Aorta (tissue), 5 donors: ENCODE measurements at regions not wholly inside any gene's neighbourhood (a gene's known extent, or its start where the extent isn't known, plus 50 kb on each side); places are given as distances from the start of the nearest gene placed in this dataset.

Experiments
- ATAC-seq: fragments of 200-7000 bp; cut with Tn5 transposase; one replicate; pipeline ENCODE4 v1.9.1; 2022; ENCODE audit warnings: moderate library complexity; ENCODE audit not compliant: low FRiP score
- DNase-seq, 2 donors: peaks; one replicate each; pipeline ENCODE4 v3.0.0-alpha.2; 2020
- H3K27ac ChIP-seq, 2 donors: one replicate each; pipeline ENCODE4 v1.5.1; 2013; ENCODE audit warnings: low read length in 2 of 2, mild to moderate bottlenecking in 2 of 2, moderate library complexity in 2 of 2, control low read depth in 1 of 2, inconsistent platforms in 1 of 2, low read depth in 1 of 2
- H3K27me3 ChIP-seq, 2 donors: one replicate each; pipeline ENCODE4 v1.6.1; 2013; ENCODE audit warnings: control low read depth in 1 of 2, low read length in 1 of 2, mild to moderate bottlenecking in 1 of 2, moderate library complexity in 1 of 2; ENCODE audit not compliant: insufficient read depth in 2 of 2, control insufficient read depth in 1 of 2
- H3K36me3 ChIP-seq, 2 donors: one replicate each; pipeline ENCODE4 v1.6.1; 2013; ENCODE audit warnings: control low read depth in 1 of 2, low read length in 1 of 2, mild to moderate bottlenecking in 1 of 2; ENCODE audit not compliant: insufficient read depth in 2 of 2, control insufficient read depth in 1 of 2
- H3K4me1 ChIP-seq, 2 donors: one replicate each; pipeline ENCODE4 v1.6.1; 2013; ENCODE audit warnings: low read length in 2 of 2, control low read depth in 1 of 2, mild to moderate bottlenecking in 1 of 2, moderate library complexity in 1 of 2; ENCODE audit not compliant: insufficient read depth in 2 of 2, control insufficient read depth in 1 of 2
- H3K4me3 ChIP-seq, 2 donors: one replicate each; pipeline ENCODE4 v1.5.1; 2013; ENCODE audit warnings: low read length in 2 of 2, control low read depth in 1 of 2, mild to moderate bottlenecking in 1 of 2
- H3K9me3 ChIP-seq: one replicate; pipeline ENCODE4 v1.6.1; 2013; ENCODE audit warnings: mild to moderate bottlenecking, low read length; ENCODE audit not compliant: control insufficient read depth
- WGBS, 2 donors: extraction: QIAGEN DNeasy Blood & Tissue Kit; methylation state at CpG; one replicate each; pipeline ENCODE4 v1.1.7; 2013; 5-methylcytosine and 5-hydroxymethylcytosine counted together
- intact Hi-C, 2 donors: fragments of 100-400 bp; cut with DNase I; formaldehyde crosslinking; loops; one replicate each; pipeline versions ENCODE4 v1.14.2 to v1.15.0; 2022
- donor health status: healthy with polysubstance abuse.
- donor health status: Bipolar disorder and iron deficiency.
- donor health status: DM: no; HTN: no; CAD: no.
- donor health status: DM: no; HTN: no; CAD: no.
- donor health status: DM: yes; HTN: yes; CAD: no.

DNA sequence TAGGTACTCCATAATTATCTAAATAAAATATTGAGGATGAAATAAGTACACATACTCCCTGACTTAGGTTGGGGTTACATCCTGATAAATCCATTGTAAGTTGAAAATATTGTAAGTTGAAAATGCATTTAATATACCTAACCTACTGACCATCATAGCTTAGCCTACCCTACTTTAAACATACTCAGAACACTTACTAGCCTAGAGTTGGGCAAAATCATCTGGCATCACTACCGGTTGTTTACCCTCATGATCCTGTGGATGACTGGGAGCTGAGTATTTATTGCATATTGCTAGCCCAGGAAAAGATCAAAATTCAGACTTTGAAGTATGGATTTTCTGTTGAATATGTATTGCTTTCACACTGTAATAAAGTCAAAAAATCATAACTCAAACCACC is 467.3 kb downstream of the C6orf118 start:
- Histone ChIP-seq H3K4me3 (no peak overlapping the region), H3K27ac (no peak overlapping the region), H3K36me3 (no peaks in the 10 kb centered on the region), H3K9me3 (peaks cover 4% of the 10 kb centered on the region), H3K4me1 (no peaks in the 10 kb centered on the region), H3K27me3 (peaks cover 0 to 2% of the 10 kb centered on the region in 2 donors)
- 87 to 89% methylated on average over 1 of the region's 1 CpG for WGBS, 2 donors
- DNase-seq (no peak), ATAC-seq (no peak)
- intact Hi-C loops: no loop called here

DNA sequence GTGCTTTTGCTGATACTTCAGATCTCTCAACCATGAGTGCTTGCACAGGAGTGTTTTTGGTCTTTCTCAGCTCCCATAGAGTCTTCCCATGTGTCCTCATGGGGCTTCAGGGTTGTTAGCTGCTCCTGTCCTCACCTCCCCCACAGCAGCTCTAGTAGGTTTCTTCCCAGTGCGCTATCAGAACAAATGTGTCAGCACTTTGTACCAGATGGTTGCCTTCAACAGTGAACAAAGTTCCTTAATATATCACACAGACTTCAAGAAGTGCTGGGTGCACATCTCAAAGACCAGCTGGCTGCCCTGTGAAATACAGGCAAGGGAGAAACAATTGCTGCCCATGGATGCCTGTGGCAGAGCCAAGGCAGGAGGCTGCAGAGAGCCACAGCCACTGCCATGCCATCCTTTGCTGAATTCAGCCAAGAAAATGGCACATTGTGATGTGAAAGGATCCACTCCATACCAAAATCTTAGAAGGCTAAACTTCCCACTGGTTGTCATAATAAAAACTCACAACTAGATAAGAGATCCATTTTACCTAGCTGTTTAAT is 471.3 kb downstream of the C6orf118 start:
- Histone ChIP-seq H3K4me3 (no peak overlapping the region), H3K27ac (no peak overlapping the region), H3K4me1 (no peaks in the 10 kb centered on the region), H3K36me3 (no peaks in the 10 kb centered on the region), H3K9me3 (peaks cover 4% of the 10 kb centered on the region), H3K27me3 (peaks cover 0 to 2% of the 10 kb centered on the region in 2 donors)
- WGBS, 2 donors: 25 to 56% methylated on average over 1 of the region's 1 CpG
- no peak for DNase-seq
- no peak for ATAC-seq
- intact Hi-C loops: no loop called here

DNA sequence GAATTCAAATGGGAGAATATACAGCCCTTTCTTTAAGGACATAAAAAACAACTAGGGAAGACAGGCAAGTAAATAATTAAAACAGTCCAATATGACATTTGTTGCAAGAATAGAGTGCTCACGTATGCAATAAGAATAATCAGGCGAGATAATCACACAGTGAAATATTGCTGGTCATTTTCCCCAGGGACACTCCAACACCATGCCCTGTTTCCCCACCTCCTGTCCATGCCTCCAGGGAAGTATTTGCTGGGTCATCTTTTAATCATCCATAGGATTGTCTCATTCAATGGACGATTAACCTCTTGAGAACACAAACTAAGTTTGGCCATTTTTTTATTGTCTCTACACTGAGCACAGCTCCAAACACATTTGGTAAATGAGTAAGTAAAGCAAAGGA is 472.9 kb downstream of the C6orf118 start:
- H3K27me3 ChIP-seq: peaks cover 0 to 4% of the 10 kb centered on the region in 2 donors
- H3K9me3 ChIP-seq: peaks cover 4% of the 10 kb centered on the region
- WGBS, 2 donors: 86 to 87% methylated on average over 3 of the region's 3 CpGs
- DNase-seq: no peak
- H3K27ac ChIP-seq: no peak overlapping the region
- H3K4me1 ChIP-seq: no peaks in the 10 kb centered on the region
- H3K4me3 ChIP-seq: no peak overlapping the region
- ATAC-seq: no peak
- no peaks in the 10 kb centered on the region for H3K36me3 ChIP-seq
- intact Hi-C loops: no loop called here

DNA sequence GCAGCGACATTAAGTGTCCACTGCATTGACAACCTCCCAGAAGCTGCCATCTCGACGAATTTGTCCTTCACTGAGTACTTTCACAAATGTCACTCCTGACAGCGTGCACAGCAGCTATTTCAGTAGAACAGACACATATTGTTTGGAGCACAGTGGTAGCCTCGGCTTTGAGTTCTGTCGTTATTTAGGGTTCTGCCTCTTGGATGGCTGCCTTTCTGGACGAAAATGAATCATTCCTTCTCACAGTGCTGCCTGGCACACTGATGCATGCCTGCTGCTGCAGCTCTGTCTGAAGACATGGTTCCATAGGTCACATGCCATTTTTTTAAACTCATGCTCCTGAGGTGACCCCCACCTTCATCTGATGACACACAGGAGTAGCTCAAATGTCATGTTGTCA is 477.0 kb downstream of the C6orf118 start:
- intact Hi-C loops: no loop called here
- Histone ChIP-seq H3K36me3 (no peaks in the 10 kb centered on the region), H3K27ac (no peak overlapping the region), H3K4me3 (no peak overlapping the region), H3K9me3 (peaks cover 2% of the 10 kb centered on the region), H3K4me1 (no peaks in the 10 kb centered on the region), H3K27me3 (peaks cover 0 to 2% of the 10 kb centered on the region in 2 donors)
- 43 to 49% methylated on average over 7 of the region's 7 CpGs for WGBS, 2 donors
- ATAC-seq (no peak), DNase-seq (no peak)

DNA sequence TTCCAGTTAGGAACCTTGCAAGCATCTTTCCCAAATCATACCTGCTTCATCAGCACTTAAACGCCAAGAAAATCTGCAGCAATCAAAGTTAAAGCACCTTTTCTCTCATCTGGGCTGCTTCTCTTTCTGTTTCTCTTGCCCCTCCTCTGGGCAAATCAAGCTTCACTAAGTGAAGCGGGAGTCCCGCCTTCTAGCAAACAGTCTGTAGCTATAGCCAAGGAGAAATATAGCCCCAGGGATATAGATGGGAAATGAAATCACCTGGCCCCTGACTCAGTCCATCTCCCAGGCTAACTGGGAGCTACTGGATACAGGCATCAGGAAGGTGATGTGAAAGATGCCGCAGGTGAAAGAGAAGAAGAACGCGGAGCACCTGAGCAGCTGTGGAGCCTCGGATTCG is 481.9 kb downstream of the C6orf118 start:
- no peak overlapping the region for H3K4me3 ChIP-seq
- WGBS, 2 donors: 81 to 82% methylated on average over 8 of the region's 8 CpGs
- H3K36me3 ChIP-seq: no peaks in the 10 kb centered on the region
- H3K27me3 ChIP-seq: peaks cover 0 to 1% of the 10 kb centered on the region in 2 donors
- intact Hi-C loops: no loop called here
- ATAC-seq: no peak
- no peaks in the 10 kb centered on the region for H3K4me1 ChIP-seq
- peaks cover 2% of the 10 kb centered on the region for H3K9me3 ChIP-seq
- no peak for DNase-seq
- H3K27ac ChIP-seq: no peak overlapping the region

DNA sequence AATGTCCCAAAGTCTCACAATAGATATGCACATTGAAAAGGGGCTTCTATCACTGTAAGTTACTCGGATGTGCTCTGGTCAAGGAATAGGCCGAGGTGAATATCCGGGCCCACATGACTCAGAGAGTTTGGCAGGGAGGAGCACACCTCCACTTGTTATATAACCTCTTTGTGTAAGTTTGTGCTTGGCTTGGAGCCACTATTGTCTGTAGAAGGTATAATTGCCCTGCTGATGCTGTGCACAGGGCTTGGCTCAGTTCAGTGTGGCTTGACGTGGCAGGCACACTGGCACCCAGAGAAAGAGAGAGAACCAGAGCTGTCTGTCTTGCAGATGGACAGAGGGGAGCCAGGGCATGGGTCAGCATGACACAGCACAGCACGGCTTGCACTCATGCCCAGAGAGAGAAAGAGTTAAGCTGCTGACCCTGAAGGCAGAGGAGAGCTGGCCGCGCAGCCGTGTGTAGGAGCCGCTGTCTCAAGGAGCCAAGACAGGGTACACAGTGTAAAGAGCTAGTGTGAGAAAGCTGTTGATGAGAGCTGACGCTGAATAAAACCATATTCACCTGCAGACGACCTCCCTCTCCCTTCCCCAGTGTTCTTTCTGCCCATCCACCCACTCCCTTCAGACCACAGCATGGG is 482.5 kb downstream of the C6orf118 start:
- no peaks in the 10 kb centered on the region for H3K4me1 ChIP-seq
- no peak overlapping the region for H3K4me3 ChIP-seq
- no peak for ATAC-seq
- H3K9me3 ChIP-seq: peaks cover 2% of the 10 kb centered on the region
- 56 to 63% methylated on average over 11 of the region's 11 CpGs for WGBS, 2 donors
- no peak for DNase-seq
- no peaks in the 10 kb centered on the region for H3K27me3 ChIP-seq
- intact Hi-C loops: no loop called here
- H3K36me3 ChIP-seq: no peaks in the 10 kb centered on the region
- H3K27ac ChIP-seq: no peak overlapping the region

DNA sequence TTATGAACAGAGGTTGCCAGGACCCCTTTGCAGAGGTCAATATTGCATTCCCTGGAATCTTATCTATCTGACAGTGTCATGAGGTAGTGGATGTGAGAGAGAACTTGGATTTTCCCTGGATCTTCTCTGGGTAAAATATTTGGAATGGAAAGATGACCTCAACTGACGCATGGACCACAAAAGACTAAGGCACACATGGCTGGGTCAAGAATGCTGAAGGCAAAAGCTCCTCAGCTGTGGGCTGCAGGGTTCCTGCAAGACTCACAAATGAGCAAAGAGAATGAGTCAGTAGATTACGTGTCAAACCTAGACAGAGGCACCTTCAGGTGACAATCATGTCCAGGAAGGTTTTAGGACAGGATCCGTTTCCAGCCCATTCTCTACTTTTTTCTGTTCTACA is 484.0 kb downstream of the C6orf118 start:
- H3K27ac ChIP-seq: no peak overlapping the region
- intact Hi-C loops: no loop called here
- ATAC-seq (no peak), DNase-seq (no peak)
- H3K9me3 ChIP-seq: peaks cover 2% of the 10 kb centered on the region
- H3K36me3 ChIP-seq: no peaks in the 10 kb centered on the region
- H3K4me3 ChIP-seq: no peak overlapping the region
- H3K27me3 ChIP-seq: no peaks in the 10 kb centered on the region
- H3K4me1 ChIP-seq: no peaks in the 10 kb centered on the region
- 85 to 91% methylated on average over 3 of the region's 3 CpGs for WGBS, 2 donors

DNA sequence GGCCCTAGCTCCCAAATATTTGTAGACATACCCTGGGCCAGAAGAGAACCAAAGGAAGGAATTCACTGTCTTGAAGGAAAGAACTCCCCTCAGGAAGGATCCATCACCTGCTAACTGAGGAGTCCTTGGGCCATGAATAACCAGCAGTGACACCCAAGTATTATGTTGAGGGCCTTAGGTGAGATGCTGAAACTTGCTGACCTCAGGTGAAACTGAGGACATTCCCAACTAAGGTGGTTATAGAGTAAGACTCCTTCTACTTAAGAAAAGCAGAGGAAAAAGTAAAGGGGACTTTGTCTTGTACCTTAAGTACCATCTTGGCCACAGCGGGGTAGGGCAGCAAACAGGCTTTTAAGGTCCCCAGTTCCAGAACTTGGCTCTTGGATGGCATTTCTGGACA is 491.7 kb downstream of the C6orf118 start:
- no peak for ATAC-seq
- no peaks in the 10 kb centered on the region for H3K36me3 ChIP-seq
- H3K4me3 ChIP-seq: no peak overlapping the region
- intact Hi-C loops: no loop called here
- no peaks in the 10 kb centered on the region for H3K27me3 ChIP-seq
- 91 to 93% methylated on average over 1 of the region's 1 CpG for WGBS, 2 donors
- peaks cover 3% of the 10 kb centered on the region for H3K9me3 ChIP-seq
- H3K4me1 ChIP-seq: no peaks in the 10 kb centered on the region
- no peak overlapping the region for H3K27ac ChIP-seq
- no peak for DNase-seq

DNA sequence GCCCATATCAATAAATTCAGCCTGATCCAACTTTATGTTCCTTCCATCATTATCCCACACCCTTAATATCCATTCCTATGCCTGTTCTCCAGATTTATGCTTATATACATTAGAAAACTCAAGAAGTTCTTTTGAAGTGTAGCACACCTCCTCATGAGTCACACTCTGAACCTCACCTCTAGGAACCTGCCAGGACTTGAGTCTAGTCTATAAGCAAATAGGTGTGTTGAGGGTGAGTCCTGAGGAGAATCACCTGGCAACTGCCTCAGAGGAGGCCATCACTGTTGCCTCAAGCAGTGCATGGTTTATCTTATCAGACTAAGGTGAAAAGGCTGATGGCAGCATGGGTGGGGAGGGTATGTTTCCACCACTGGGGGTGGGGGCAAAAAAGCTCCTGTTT is 496.7 kb downstream of the C6orf118 start:
- DNase-seq: no peak
- Histone ChIP-seq H3K4me3 (no peak overlapping the region), H3K27ac (no peak overlapping the region), H3K9me3 (peaks cover 1% of the 10 kb centered on the region), H3K36me3 (no peaks in the 10 kb centered on the region), H3K27me3 (no peaks in the 10 kb centered on the region), H3K4me1 (no peaks in the 10 kb centered on the region)
- no peak for ATAC-seq
- intact Hi-C loops: no loop called here
